GM12878 (cell line): ENCODE measurements at regions not wholly inside any gene's neighbourhood (a gene's known extent, or its start where the extent isn't known, plus 50 kb on each side); places are given as distances from the start of the nearest gene placed in this dataset.

Experiments used
- BCL11A ChIP-seq: IDR thresholded peaks from 2 replicates; pipeline ENCODE4 v1.6.1; 2011; ENCODE audit warnings: low read depth, low read length
- CTCF ChIP-seq, 3 experiments: IDR thresholded peaks in 2 of 3; conservative IDR thresholded peaks in 1 of 3; 2 replicates each; pipeline ENCODE4 v1.5.1; 2011; ENCODE audit warnings: low read depth in 3 of 3, low read length in 3 of 3, mild to moderate bottlenecking in 3 of 3, control low read depth in 2 of 3, moderate library complexity in 2 of 3, inconsistent platforms in 1 of 3, mixed read lengths in 1 of 3; ENCODE audit not compliant: control insufficient read depth in 2 of 3, insufficient read depth in 1 of 3; ENCODE audit errors: extremely low read depth in 1 of 3
- EGR1 ChIP-seq, 2 experiments: IDR thresholded peaks; 1 replicate in 1 of 2; 2 replicates in 1 of 2; pipeline ENCODE4 v1.6.1; 2011 to 2012; ENCODE audit warnings: low read depth in 2 of 2, low read length in 2 of 2, borderline replicate concordance in 1 of 2, mild to moderate bottlenecking in 1 of 2, moderate library complexity in 1 of 2
- ELK1 ChIP-seq: IDR thresholded peaks from 2 replicates; pipeline ENCODE4 v1.6.1; 2012; ENCODE audit warnings: low read depth, low read length, improper control_type of control experiment
- EZH2 ChIP-seq: IDR thresholded peaks from 2 replicates; pipeline ENCODE4 v1.6.1; 2012; ENCODE audit warnings: low read depth, mild to moderate bottlenecking, control low read depth, inconsistent platforms, low read length, borderline replicate concordance; ENCODE audit not compliant: control insufficient read depth
- IRF4 ChIP-seq: IDR thresholded peaks from 2 replicates; pipeline ENCODE4 v1.6.1; 2011; ENCODE audit warnings: low read depth, low read length
- POLR2A ChIP-seq: IDR thresholded peaks from 2 replicates; pipeline ENCODE4 v1.6.1; 2011; ENCODE audit warnings: low read depth, mild to moderate bottlenecking, low read length
- ZNF274 ChIP-seq: IDR thresholded peaks from one replicate; pipeline ENCODE4 v1.8.0; 2011; ENCODE audit not compliant: insufficient read length, insufficient read depth

GRCh38 chr5:57041570-57041969, 89.6 kb upstream of the MIER3 start:
- no peak for TF ChIP-seq ZNF274
- no peak for TF ChIP-seq CTCF (IDR thresholded peaks at IDR 0.05 in 2 of 3, conservative IDR thresholded peaks at IDR 0.05 in 1 of 3; ENCODE audit: control insufficient read depth in 2 of 3, extremely low read depth in 1 of 3, insufficient read depth in 1 of 3, low read depth in 3 of 3, low read length in 3 of 3)
- TF ChIP-seq ELK1, result no peak
- no peak for TF ChIP-seq IRF4
- no peak for TF ChIP-seq EZH2
- no peak for TF ChIP-seq POLR2A
- TF ChIP-seq EGR1 (IDR thresholded peaks at IDR 0.05; ENCODE audit: borderline replicate concordance in 1 of 2, low read depth in 2 of 2, low read length in 2 of 2), result no peak
- no peak for TF ChIP-seq BCL11A
